GM23248 (cell line): ENCODE measurements at regions not wholly inside any gene's neighbourhood (a gene's known extent, or its start where the extent isn't known, plus 50 kb on each side); places are given as distances from the start of the nearest gene placed in this dataset.

Source experiments
- EZH2 ChIP-seq: fragments of 200-600 bp; sonication (generic); IDR thresholded peaks from 2 replicates; pipeline ENCODE4 v1.6.1; 2018; ENCODE audit warnings: antibody characterized with exemption, mild to moderate bottlenecking; ENCODE audit not compliant: insufficient read depth, poor library complexity, severe bottlenecking
- EZH2phosphoT487 ChIP-seq: fragments of 200-600 bp; sonication (generic); IDR thresholded peaks from 2 replicates; pipeline ENCODE4 v1.6.1; 2018; ENCODE audit warnings: antibody characterized with exemption, moderate library complexity, mild to moderate bottlenecking, low read depth; ENCODE audit not compliant: insufficient read depth

- TF ChIP-seq EZH2phosphoT487 (no peak), EZH2 (no peak)
These were observed 375.5 kb downstream of the HACE1 start for GRCh38 chr6:104484191-104484590.
